ENCODE measurements at regions not wholly inside any gene's neighbourhood (a gene's known extent, or its start where the extent isn't known, plus 50 kb on each side); places are given as distances from the start of the nearest gene placed in this dataset.

GRCh38 chr7:66864294-66864693, 56.7 kb upstream of the TMEM248 start:
- H3K4me3 Mint-ChIP-seq = no peak overlapping the region
- no peaks in the 10 kb centered on the region for H3K4me1 ChIP-seq (ENCODE audit: control insufficient read depth in 2 of 2, insufficient read depth in 2 of 2, low read length in 2 of 2)
- H3K27me3 ChIP-seq (ENCODE audit: control insufficient read depth in 2 of 2, insufficient read depth in 2 of 2, low read length in 2 of 2) = no peaks in the 10 kb centered on the region
- POLR2A ChIA-PET = no interaction called here
- no peaks in the 10 kb centered on the region for H3K9me3 ChIP-seq (ENCODE audit: control insufficient read depth in 2 of 3, low read length in 3 of 3)
- CTCF ChIA-PET = no interaction called here
- H3K36me3 ChIP-seq (ENCODE audit: control insufficient read depth in 2 of 3, insufficient read depth in 3 of 3, low read length in 3 of 3) = peaks cover 0 to 14% (median 3%) of the 10 kb centered on the region in 3 experiments
- no peak overlapping the region for H3K4me3 ChIP-seq (ENCODE audit: low read length)
- H3K27ac ChIP-seq (ENCODE audit: low read depth, low read length) = no peak overlapping the region
- intact Hi-C loops (cut with micrococcal nuclease) = loop anchor here in 1 of 2 donors (5.0 kb wide), 1 partner anchor 37 kb away; no protein-coding TSS in a partner anchor
- peaks cover 0 to 14% (median 4%) of the 10 kb centered on the region in 7 donors for H3K4me1 Mint-ChIP-seq
- no peaks in the 10 kb centered on the region for H3K27me3 Mint-ChIP-seq
- DNase-seq (no peak), ATAC-seq (no peak)
- H3K27ac Mint-ChIP-seq = no peak overlapping the region
- H3K9me3 Mint-ChIP-seq = no peaks in the 10 kb centered on the region
- H3K36me3 Mint-ChIP-seq = peaks cover 0 to 47% (median 18%) of the 10 kb centered on the region in 5 donors

- H3K9me3 ChIP-seq (ENCODE audit: control insufficient read depth in 2 of 3, low read length in 3 of 3) = no peaks in the 10 kb centered on the region
- Mint-ChIP-seq H3K27ac (peak overlapping the region in 1 of 9 donors; percentile 26), H3K4me3 (no peak overlapping the region), H3K9me3 (no peaks in the 10 kb centered on the region), H3K27me3 (no peaks in the 10 kb centered on the region), H3K36me3 (peaks cover 0 to 44% (median 13%) of the 10 kb centered on the region in 5 donors), H3K4me1 (peaks cover 0 to 6% (median 3%) of the 10 kb centered on the region in 7 donors)
- H3K27ac ChIP-seq (ENCODE audit: low read depth, low read length) = no peak overlapping the region
- DNase-seq (no peak), ATAC-seq (no peak)
- H3K36me3 ChIP-seq (ENCODE audit: control insufficient read depth in 2 of 3, insufficient read depth in 3 of 3, low read length in 3 of 3) = peaks cover 0 to 4% (median 0%) of the 10 kb centered on the region in 3 experiments
- CTCF ChIA-PET = no interaction called here
- intact Hi-C loops (cut with micrococcal nuclease) = no loop called here
- H3K4me3 ChIP-seq (ENCODE audit: low read length) = no peak overlapping the region
- H3K4me1 ChIP-seq (ENCODE audit: control insufficient read depth in 2 of 2, insufficient read depth in 2 of 2, low read length in 2 of 2) = no peaks in the 10 kb centered on the region
- POLR2A ChIA-PET = no interaction called here
- H3K27me3 ChIP-seq (ENCODE audit: control insufficient read depth in 2 of 2, insufficient read depth in 2 of 2, low read length in 2 of 2) = no peaks in the 10 kb centered on the region
Observed at GRCh38 chr7:66865290-66865864, 55.6 kb upstream of the TMEM248 start.

- no peak overlapping the region for H3K4me3 ChIP-seq (ENCODE audit: low read length)
- H3K4me1 ChIP-seq (ENCODE audit: control insufficient read depth in 2 of 2, insufficient read depth in 2 of 2, low read length in 2 of 2) = no peaks in the 10 kb centered on the region
- H3K27me3 ChIP-seq (ENCODE audit: control insufficient read depth in 2 of 2, insufficient read depth in 2 of 2, low read length in 2 of 2) = no peaks in the 10 kb centered on the region
- Mint-ChIP-seq H3K4me3 (no peak overlapping the region), H3K9me3 (no peaks in the 10 kb centered on the region), H3K4me1 (peaks cover 0 to 6% (median 3%) of the 10 kb centered on the region in 7 donors), H3K36me3 (peaks cover 0 to 43% (median 21%) of the 10 kb centered on the region in 5 donors), H3K27ac (no peak overlapping the region), H3K27me3 (no peaks in the 10 kb centered on the region)
- no peak overlapping the region for H3K27ac ChIP-seq (ENCODE audit: low read depth, low read length)
- DNase-seq = no peak
- H3K9me3 ChIP-seq (ENCODE audit: control insufficient read depth in 2 of 3, low read length in 3 of 3) = no peaks in the 10 kb centered on the region
- intact Hi-C loops (cut with micrococcal nuclease) = no loop called here
- ATAC-seq = no peak
- ChIA-PET POLR2A (no interaction called here), CTCF (no interaction called here)
- H3K36me3 ChIP-seq (ENCODE audit: control insufficient read depth in 2 of 3, insufficient read depth in 3 of 3, low read length in 3 of 3) = no peaks in the 10 kb centered on the region
Observed at GRCh38 chr7:66867198-66867790, 53.7 kb upstream of the TMEM248 start.

DNA sequence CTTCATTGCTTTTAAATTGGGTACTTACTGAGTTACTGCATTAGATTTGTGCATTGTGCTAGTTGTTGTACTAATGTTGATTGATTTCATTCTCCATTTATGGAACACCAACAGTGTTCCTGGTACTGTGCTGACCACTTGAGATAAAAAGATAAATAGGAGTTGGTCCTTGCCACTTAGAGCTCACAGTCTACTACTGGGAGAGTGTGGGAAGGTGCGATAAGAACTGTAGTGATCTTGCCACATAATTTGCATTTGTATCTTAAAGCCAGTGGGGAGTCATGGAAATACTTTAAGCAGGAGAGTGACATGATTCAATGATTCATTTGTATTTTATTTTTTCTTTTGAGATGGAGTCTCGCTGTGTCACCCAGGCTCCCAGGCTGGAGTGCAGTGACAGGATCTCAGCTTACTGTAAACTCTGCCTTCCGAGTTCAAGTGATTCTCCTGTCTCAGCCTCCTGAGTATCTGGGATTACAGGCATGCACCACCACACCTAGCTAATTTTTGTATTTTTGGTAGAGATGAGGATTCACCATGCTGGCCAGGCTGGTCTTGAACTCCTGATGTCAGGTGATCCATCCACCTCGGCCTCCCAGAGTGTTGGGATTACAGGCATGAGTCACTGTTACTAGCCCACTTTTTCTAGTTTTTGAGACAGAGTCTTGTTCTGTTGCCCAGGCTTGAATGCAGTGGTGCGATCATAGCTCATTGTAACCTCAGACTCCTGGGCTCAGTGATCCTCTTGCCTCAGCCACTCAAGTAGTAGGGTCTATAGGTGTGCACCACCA, 51.2 kb upstream of the TMEM248 start:
- intact Hi-C loops (cut with micrococcal nuclease) = no loop called here
- Mint-ChIP-seq H3K36me3 (peaks cover 0 to 36% (median 16%) of the 10 kb centered on the region in 5 donors), H3K27me3 (no peaks in the 10 kb centered on the region), H3K4me1 (peaks cover 0 to 2% (median under 1%) of the 10 kb centered on the region in 7 donors), H3K27ac (no peak overlapping the region), H3K9me3 (no peaks in the 10 kb centered on the region), H3K4me3 (no peak overlapping the region)
- Histone ChIP-seq H3K27me3 (ENCODE audit: control insufficient read depth in 2 of 2, insufficient read depth in 2 of 2, low read length in 2 of 2) (no peaks in the 10 kb centered on the region), H3K27ac (ENCODE audit: low read depth, low read length) (no peak overlapping the region), H3K4me1 (ENCODE audit: control insufficient read depth in 2 of 2, insufficient read depth in 2 of 2, low read length in 2 of 2) (no peaks in the 10 kb centered on the region), H3K9me3 (ENCODE audit: control insufficient read depth in 2 of 3, low read length in 3 of 3) (no peaks in the 10 kb centered on the region), H3K4me3 (ENCODE audit: low read length) (no peak overlapping the region), H3K36me3 (ENCODE audit: control insufficient read depth in 2 of 3, insufficient read depth in 3 of 3, low read length in 3 of 3) (no peaks in the 10 kb centered on the region)
- ChIA-PET CTCF (no interaction called here), POLR2A (no interaction called here)
- no peak for DNase-seq
- no peak for ATAC-seq

GRCh38 chr7:66871076-66871475, 49.9 kb upstream of the TMEM248 start:
- no peak for DNase-seq
- Histone ChIP-seq H3K36me3 (ENCODE audit: control insufficient read depth in 2 of 3, insufficient read depth in 3 of 3, low read length in 3 of 3) (no peaks in the 10 kb centered on the region), H3K4me3 (ENCODE audit: low read length) (no peak overlapping the region), H3K4me1 (ENCODE audit: control insufficient read depth in 2 of 2, insufficient read depth in 2 of 2, low read length in 2 of 2) (no peaks in the 10 kb centered on the region), H3K27ac (ENCODE audit: low read depth, low read length) (no peak overlapping the region), H3K9me3 (ENCODE audit: control insufficient read depth in 2 of 3, low read length in 3 of 3) (no peaks in the 10 kb centered on the region), H3K27me3 (ENCODE audit: control insufficient read depth in 2 of 2, insufficient read depth in 2 of 2, low read length in 2 of 2) (no peaks in the 10 kb centered on the region)
- intact Hi-C loops (cut with micrococcal nuclease) = no loop called here
- no peaks in the 10 kb centered on the region for H3K9me3 Mint-ChIP-seq
- ChIA-PET POLR2A (no interaction called here), CTCF (no interaction called here)
- H3K27ac Mint-ChIP-seq = no peak overlapping the region
- H3K4me3 Mint-ChIP-seq = no peak overlapping the region
- no peak for ATAC-seq
- no peaks in the 10 kb centered on the region for H3K27me3 Mint-ChIP-seq
- no peaks in the 10 kb centered on the region for H3K4me1 Mint-ChIP-seq
- peaks cover 0 to 39% (median 16%) of the 10 kb centered on the region in 5 donors for H3K36me3 Mint-ChIP-seq
